HUES6 (cell line): ENCODE measurements at regions not wholly inside any gene's neighbourhood (a gene's known extent, or its start where the extent isn't known, plus 50 kb on each side); places are given as distances from the start of the nearest gene placed in this dataset.

Experiments
- H3K27ac ChIP-seq: 2 replicates; pipeline ENCODE4 v1.7.0; 2013; ENCODE audit warnings: low read depth, mild to moderate bottlenecking, low read length, inconsistent platforms
- H3K27me3 ChIP-seq: 2 replicates; pipeline ENCODE4 v1.6.1; 2013; ENCODE audit warnings: low read length; ENCODE audit not compliant: control insufficient read depth, insufficient read depth
- H3K36me3 ChIP-seq: 2 replicates; pipeline ENCODE4 v1.6.1; 2013; ENCODE audit warnings: low read length; ENCODE audit not compliant: control insufficient read depth, insufficient read depth
- H3K4me1 ChIP-seq: 2 replicates; pipeline ENCODE4 v1.6.1; 2013; ENCODE audit warnings: low read length; ENCODE audit not compliant: control insufficient read depth, insufficient read depth
- H3K4me3 ChIP-seq: 2 replicates; pipeline ENCODE4 v1.5.1; 2013; ENCODE audit warnings: low read depth, low read length
- H3K9ac ChIP-seq: one replicate; pipeline ENCODE4 v1.6.1; 2013; ENCODE audit warnings: mild to moderate bottlenecking, low read length
- H3K9me3 ChIP-seq: 2 replicates; pipeline ENCODE4 v1.6.1; 2013; ENCODE audit warnings: low read depth, low read length; ENCODE audit not compliant: control insufficient read depth, insufficient read depth

DNA sequence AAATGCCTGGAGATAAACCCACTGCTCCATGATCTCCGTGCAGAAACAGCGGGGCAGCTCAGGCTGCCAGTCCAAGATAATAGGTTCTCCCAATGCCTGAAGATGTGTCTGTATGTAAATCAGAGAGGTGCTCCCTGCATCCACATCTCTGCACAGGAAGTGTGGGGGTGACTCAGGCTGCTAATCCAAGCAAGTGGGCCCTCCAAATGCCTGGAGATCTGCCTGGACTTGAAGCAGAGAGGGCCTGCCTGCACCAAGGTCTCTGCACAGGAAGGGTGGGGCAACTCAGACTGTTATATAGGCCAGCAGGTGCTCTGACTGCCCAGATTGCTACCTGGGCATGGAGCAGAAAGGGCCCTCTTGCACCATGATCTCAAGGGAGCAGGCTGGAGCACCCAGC, 504.7 kb downstream of the LRFN5 start:
- Histone ChIP-seq H3K36me3 (no peaks in the 10 kb centered on the region), H3K27me3 (no peaks in the 10 kb centered on the region), H3K9ac (no peak overlapping the region), H3K9me3 (peaks cover 10% of the 10 kb centered on the region), H3K4me1 (no peaks in the 10 kb centered on the region), H3K4me3 (no peak overlapping the region), H3K27ac (no peak overlapping the region)

DNA sequence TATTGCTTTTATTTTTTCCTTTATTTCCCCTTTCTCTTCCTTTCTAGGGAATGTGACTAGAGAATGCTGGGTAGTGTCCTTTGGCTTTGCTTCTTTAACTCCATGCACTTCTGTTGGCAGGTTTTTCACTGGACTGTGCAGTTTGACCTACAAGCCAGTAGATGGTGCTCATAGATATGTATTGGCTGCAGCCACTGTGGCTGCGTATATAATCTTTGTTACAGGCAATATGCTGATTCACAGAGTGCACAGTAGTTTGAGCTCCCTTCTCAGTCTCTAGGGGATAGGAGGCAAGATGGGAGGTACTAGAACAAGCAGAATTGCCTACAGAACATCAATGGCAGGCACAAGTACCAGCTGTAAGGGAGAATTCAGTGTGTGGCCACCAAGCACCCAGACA, 503.5 kb downstream of the LRFN5 start:
- Histone ChIP-seq H3K9me3 (peaks cover 10% of the 10 kb centered on the region), H3K27me3 (no peaks in the 10 kb centered on the region), H3K36me3 (no peaks in the 10 kb centered on the region), H3K4me1 (no peaks in the 10 kb centered on the region), H3K27ac (no peak overlapping the region), H3K9ac (no peak overlapping the region), H3K4me3 (no peak overlapping the region)

DNA sequence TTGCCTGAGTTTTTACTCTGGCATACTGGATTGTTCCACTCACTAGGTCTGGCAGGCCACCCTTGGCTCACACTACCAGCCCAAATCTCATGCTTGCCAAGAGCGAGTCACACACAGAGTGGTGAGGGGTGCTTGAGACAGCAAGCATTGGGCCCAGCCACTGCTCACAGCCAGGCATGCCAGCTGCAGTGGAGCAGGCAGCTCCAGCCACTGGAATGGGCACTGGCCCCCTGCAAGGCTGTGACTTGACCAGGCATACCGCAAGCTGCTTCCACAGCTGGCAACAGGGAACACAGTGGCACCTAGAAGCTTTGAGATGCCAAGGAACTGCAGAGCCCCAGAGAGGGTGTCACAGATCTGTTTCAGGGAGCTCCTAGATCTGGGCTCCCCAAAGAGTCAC, 488.5 kb downstream of the LRFN5 start:
- no peaks in the 10 kb centered on the region for H3K9me3 ChIP-seq

DNA sequence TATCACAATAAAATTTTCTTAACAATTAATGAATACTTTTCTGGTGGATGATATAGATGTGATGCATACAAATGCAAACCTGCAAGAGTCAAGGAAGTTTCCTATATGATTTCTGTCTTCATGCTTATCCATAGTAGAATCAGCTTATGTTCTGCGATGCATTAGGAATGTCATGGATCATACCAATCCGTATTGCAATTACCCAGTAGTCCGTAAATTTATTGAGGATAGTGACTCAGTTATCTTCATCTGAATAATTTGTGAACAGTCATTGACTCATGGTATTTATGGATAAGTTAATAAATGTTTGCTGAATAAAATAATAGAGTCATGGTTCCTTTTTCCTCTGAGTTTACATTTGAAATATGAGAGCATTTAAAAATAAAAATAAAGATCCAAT, 483.4 kb downstream of the LRFN5 start:
- Histone ChIP-seq H3K9me3 (no peaks in the 10 kb centered on the region), H3K9ac (no peak overlapping the region), H3K27ac (no peak overlapping the region), H3K4me1 (no peaks in the 10 kb centered on the region), H3K36me3 (no peaks in the 10 kb centered on the region), H3K27me3 (no peaks in the 10 kb centered on the region), H3K4me3 (no peak overlapping the region)

More for the DNA sequence above, 488.5 kb downstream of the LRFN5 start:
- H3K36me3 ChIP-seq: no peaks in the 10 kb centered on the region
- no peak overlapping the region for H3K27ac ChIP-seq
- no peaks in the 10 kb centered on the region for H3K4me1 ChIP-seq
- H3K27me3 ChIP-seq: no peaks in the 10 kb centered on the region
- no peak overlapping the region for H3K9ac ChIP-seq
- no peak overlapping the region for H3K4me3 ChIP-seq

GRCh38 chr14:42079911-42080310, 473.2 kb downstream of the LRFN5 start:
- no peak overlapping the region for H3K4me3 ChIP-seq
- no peak overlapping the region for H3K9ac ChIP-seq
- no peaks in the 10 kb centered on the region for H3K9me3 ChIP-seq
- no peaks in the 10 kb centered on the region for H3K4me1 ChIP-seq
- no peaks in the 10 kb centered on the region for H3K36me3 ChIP-seq
- H3K27me3 ChIP-seq: no peaks in the 10 kb centered on the region
- no peak overlapping the region for H3K27ac ChIP-seq

- Histone ChIP-seq H3K27me3 (no peaks in the 10 kb centered on the region), H3K4me3 (no peak overlapping the region), H3K9me3 (no peaks in the 10 kb centered on the region), H3K4me1 (no peaks in the 10 kb centered on the region), H3K27ac (no peak overlapping the region), H3K9ac (no peak overlapping the region), H3K36me3 (no peaks in the 10 kb centered on the region)
Observed at GRCh38 chr14:42078345-42078744, 471.7 kb downstream of the LRFN5 start.

DNA sequence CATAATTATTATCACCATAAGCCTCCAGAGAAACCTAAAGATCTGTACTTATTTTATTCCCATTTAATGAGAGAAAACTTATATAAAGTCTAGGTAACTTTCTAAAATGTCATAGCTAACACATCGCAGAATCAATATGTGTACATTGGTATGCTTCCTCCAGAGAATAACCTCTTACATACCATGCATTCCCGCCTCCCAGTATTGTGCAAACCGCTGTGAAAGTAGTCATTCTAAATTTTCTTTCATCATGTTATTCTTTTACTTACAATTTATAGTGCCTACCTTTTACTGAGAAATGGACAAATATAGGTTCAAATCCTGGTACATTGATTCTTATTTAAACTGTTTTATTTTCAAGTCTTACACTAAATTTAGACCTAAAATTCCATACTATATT, 463.4 kb downstream of the LRFN5 start:
- Histone ChIP-seq H3K4me1 (no peaks in the 10 kb centered on the region), H3K27me3 (no peaks in the 10 kb centered on the region), H3K36me3 (no peaks in the 10 kb centered on the region), H3K4me3 (no peak overlapping the region), H3K9ac (no peak overlapping the region), H3K27ac (no peak overlapping the region), H3K9me3 (no peaks in the 10 kb centered on the region)

DNA sequence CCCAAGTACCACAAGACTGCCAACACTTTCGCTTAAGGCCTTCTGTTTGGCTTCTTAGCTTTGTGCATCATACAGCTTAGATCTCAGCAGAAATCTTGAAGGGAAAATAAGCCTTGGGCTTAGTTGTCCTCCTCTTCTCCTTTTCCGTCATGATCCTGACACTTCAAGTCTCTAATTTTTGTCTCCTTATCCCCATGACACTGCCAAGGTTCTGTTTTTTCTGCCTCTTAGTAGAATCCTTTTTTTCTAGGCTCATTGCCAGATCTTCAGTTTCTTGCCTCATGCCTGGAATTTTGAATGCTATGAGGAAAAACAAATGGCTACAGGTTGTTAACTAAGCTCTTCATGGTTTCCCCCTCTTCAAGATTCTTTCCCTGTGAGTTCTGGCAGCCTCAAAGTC, 450.4 kb downstream of the LRFN5 start:
- Histone ChIP-seq H3K27ac (no peak overlapping the region), H3K27me3 (no peaks in the 10 kb centered on the region), H3K4me1 (peaks cover 6% of the 10 kb centered on the region; the same call in 1 of the 2 replicates), H3K9ac (no peak overlapping the region), H3K36me3 (no peaks in the 10 kb centered on the region), H3K9me3 (no peaks in the 10 kb centered on the region), H3K4me3 (no peak overlapping the region)

DNA sequence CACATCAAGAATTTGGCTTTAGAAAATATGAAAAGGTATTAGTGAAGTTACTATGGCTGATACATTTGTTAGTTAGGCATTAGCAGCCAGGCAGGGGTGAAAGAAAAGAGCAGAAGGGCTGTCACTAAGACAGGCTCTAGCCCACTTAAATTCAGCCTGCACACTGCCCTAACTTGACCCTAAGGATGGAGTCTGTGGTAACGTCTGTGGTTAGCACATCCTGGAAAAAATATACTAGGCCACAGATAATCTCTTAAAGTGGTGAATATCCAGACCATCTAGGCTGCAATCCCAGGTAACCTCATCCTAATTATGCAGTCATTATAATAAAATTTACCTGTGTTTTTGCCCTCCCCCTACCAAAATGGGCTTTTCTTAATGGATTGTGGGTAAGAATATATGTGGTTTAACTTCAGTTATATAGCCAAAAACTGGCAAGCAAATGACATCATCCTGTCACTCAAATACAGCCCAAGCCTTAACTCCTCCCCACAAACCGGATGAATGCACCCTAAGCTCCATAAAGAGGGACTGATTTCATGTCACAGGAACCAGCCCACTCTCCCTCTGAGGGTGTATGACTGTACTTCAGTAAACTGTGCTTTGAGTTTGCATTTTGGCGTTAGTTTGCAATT, 440.9 kb downstream of the LRFN5 start:
- Histone ChIP-seq H3K4me1 (no peaks in the 10 kb centered on the region), H3K9ac (no peak overlapping the region), H3K27me3 (no peaks in the 10 kb centered on the region), H3K27ac (no peak overlapping the region), H3K36me3 (no peaks in the 10 kb centered on the region), H3K4me3 (no peak overlapping the region), H3K9me3 (no peaks in the 10 kb centered on the region)

- no peak overlapping the region for H3K9ac ChIP-seq
- H3K27me3 ChIP-seq: no peaks in the 10 kb centered on the region
- H3K4me3 ChIP-seq: no peak overlapping the region
- H3K9me3 ChIP-seq: no peaks in the 10 kb centered on the region
- no peaks in the 10 kb centered on the region for H3K4me1 ChIP-seq
- no peaks in the 10 kb centered on the region for H3K36me3 ChIP-seq
- H3K27ac ChIP-seq: no peak overlapping the region
Observed at GRCh38 chr14:42045383-42045782, 438.7 kb downstream of the LRFN5 start.

DNA sequence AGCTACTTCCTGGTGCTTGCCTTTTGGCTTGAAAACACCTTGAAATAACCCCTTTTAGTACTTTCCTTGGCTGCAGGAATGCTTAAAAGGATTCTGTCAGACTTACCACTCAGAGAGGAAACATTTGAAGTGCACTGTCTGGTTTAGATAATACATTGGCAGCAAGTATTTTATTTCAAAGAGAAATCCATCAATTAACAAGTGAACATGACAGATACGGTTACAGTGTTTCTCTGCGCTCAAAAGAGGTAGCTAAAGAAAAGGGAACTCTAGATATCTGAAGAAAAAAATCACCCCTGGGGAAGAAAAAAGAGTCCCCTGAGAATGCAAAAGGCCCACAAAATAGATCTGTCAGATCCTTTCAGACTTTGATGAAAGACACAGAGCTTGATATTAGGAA, 421.9 kb downstream of the LRFN5 start:
- H3K36me3 ChIP-seq: no peaks in the 10 kb centered on the region
- no peak overlapping the region for H3K4me3 ChIP-seq
- no peaks in the 10 kb centered on the region for H3K9me3 ChIP-seq
- H3K27me3 ChIP-seq: no peaks in the 10 kb centered on the region
- H3K9ac ChIP-seq: no peak overlapping the region
- H3K4me1 ChIP-seq: no peaks in the 10 kb centered on the region
- no peak overlapping the region for H3K27ac ChIP-seq

DNA sequence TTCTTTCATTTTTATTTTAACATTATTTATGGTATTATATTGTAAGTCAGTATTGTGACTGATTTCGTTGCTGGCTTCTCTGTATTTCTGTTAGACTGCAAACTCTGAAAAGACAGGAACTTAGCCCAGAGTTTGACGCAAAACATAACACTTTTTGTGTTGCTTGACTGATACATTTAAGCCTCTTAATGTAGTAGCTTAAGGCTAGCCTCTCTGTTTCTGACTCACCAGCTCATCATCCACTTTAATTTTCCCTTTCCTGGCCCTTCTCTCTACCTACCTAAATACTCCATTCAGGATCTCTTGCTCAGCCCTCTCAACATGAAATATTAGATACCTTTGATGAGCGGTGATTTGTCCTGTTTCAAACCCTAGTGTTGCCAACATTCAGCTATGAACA, 420.6 kb downstream of the LRFN5 start:
- Histone ChIP-seq H3K27ac (no peak overlapping the region), H3K4me1 (no peaks in the 10 kb centered on the region), H3K36me3 (no peaks in the 10 kb centered on the region), H3K9ac (no peak overlapping the region), H3K27me3 (no peaks in the 10 kb centered on the region), H3K4me3 (no peak overlapping the region), H3K9me3 (no peaks in the 10 kb centered on the region)
